ENCODE measurements at regions not wholly inside any gene's neighbourhood (a gene's known extent, or its start where the extent isn't known, plus 50 kb on each side); places are given as distances from the start of the nearest gene placed in this dataset.

GRCh38 chr1:238242181-238242580 lies 351.5 kb upstream of the ZP4 start:
- ATAC-seq (ENCODE audit: insufficient read depth, low read depth) = no peak
- Histone ChIP-seq H3K9me3 (ENCODE audit: insufficient read depth, low read length, severe bottlenecking) (no peaks in the 10 kb centered on the region), H3K4me2 (ENCODE audit: insufficient read depth, low read length) (no peak overlapping the region), H3K27me3 (ENCODE audit: insufficient read depth, low read length, poor library complexity) (no peaks in the 10 kb centered on the region), H3K79me2 (ENCODE audit: insufficient read depth, low read length) (no peaks in the 10 kb centered on the region), H3K4me3 (ENCODE audit: low read depth in 1 of 2, low read length in 2 of 2) (no peak overlapping the region), H3K36me3 (ENCODE audit: insufficient read depth, low read length) (no peaks in the 10 kb centered on the region), H3K27ac (ENCODE audit: low read length) (no peak overlapping the region), H3K9ac (ENCODE audit: low read depth, low read length) (no peak overlapping the region), H4K20me1 (ENCODE audit: insufficient read depth, low read length) (no peaks in the 10 kb centered on the region), H3K4me1 (ENCODE audit: insufficient read depth, low read length) (no peaks in the 10 kb centered on the region), H2AFZ (ENCODE audit: low read depth, low read length) (no peak overlapping the region)
- no peak for DNase-seq
- TF ChIP-seq EZH2 (IDR thresholded peaks at IDR 0.05; ENCODE audit: borderline replicate concordance, low read depth, low read length, severe bottlenecking) = no peak
- TF ChIP-seq CTCF (IDR thresholded peaks at IDR 0.05; ENCODE audit: borderline replicate concordance, extremely low read depth, low read length, poor library complexity, severe bottlenecking) = no peak

- Histone ChIP-seq H3K79me2 (ENCODE audit: insufficient read depth, low read length) (no peaks in the 10 kb centered on the region), H3K4me2 (ENCODE audit: insufficient read depth, low read length) (no peak overlapping the region), H3K36me3 (ENCODE audit: insufficient read depth, low read length) (no peaks in the 10 kb centered on the region), H4K20me1 (ENCODE audit: insufficient read depth, low read length) (no peaks in the 10 kb centered on the region), H3K4me3 (ENCODE audit: low read depth in 1 of 2, low read length in 2 of 2) (no peak overlapping the region), H3K9me3 (ENCODE audit: insufficient read depth, low read length, severe bottlenecking) (no peaks in the 10 kb centered on the region), H3K27me3 (ENCODE audit: insufficient read depth, low read length, poor library complexity) (no peaks in the 10 kb centered on the region), H2AFZ (ENCODE audit: low read depth, low read length) (no peak overlapping the region), H3K9ac (ENCODE audit: low read depth, low read length) (no peak overlapping the region), H3K4me1 (ENCODE audit: insufficient read depth, low read length) (no peaks in the 10 kb centered on the region), H3K27ac (ENCODE audit: low read length) (no peak overlapping the region)
- TF ChIP-seq CTCF (IDR thresholded peaks at IDR 0.05; ENCODE audit: borderline replicate concordance, extremely low read depth, low read length, poor library complexity, severe bottlenecking) (no peak), EZH2 (IDR thresholded peaks at IDR 0.05; ENCODE audit: borderline replicate concordance, low read depth, low read length, severe bottlenecking) (no peak)
- ATAC-seq (ENCODE audit: insufficient read depth, low read depth) = no peak
- DNase-seq = no peak
Observed at GRCh38 chr1:238241607-238242006, 350.9 kb upstream of the ZP4 start.

- DNase-seq (no peak), ATAC-seq (ENCODE audit: insufficient read depth, low read depth) (no peak)
- TF ChIP-seq CTCF (IDR thresholded peaks at IDR 0.05; ENCODE audit: borderline replicate concordance, extremely low read depth, low read length, poor library complexity, severe bottlenecking) = no peak
- no peak overlapping the region for H3K4me2 ChIP-seq (ENCODE audit: insufficient read depth, low read length)
- no peaks in the 10 kb centered on the region for H3K9me3 ChIP-seq (ENCODE audit: insufficient read depth, low read length, severe bottlenecking)
- H3K36me3 ChIP-seq (ENCODE audit: insufficient read depth, low read length) = no peaks in the 10 kb centered on the region
- no peak overlapping the region for H2AFZ ChIP-seq (ENCODE audit: low read depth, low read length)
- H3K4me1 ChIP-seq (ENCODE audit: insufficient read depth, low read length) = no peaks in the 10 kb centered on the region
- H3K27ac ChIP-seq (ENCODE audit: low read length) = no peak overlapping the region
- H4K20me1 ChIP-seq (ENCODE audit: insufficient read depth, low read length) = no peaks in the 10 kb centered on the region
- no peaks in the 10 kb centered on the region for H3K79me2 ChIP-seq (ENCODE audit: insufficient read depth, low read length)
- H3K4me3 ChIP-seq (ENCODE audit: low read depth in 1 of 2, low read length in 2 of 2) = no peak overlapping the region
- no peak overlapping the region for H3K9ac ChIP-seq (ENCODE audit: low read depth, low read length)
- H3K27me3 ChIP-seq (ENCODE audit: insufficient read depth, low read length, poor library complexity) = no peaks in the 10 kb centered on the region
Observed at GRCh38 chr1:238239343-238239742, 348.6 kb upstream of the ZP4 start.

GRCh38 chr1:238233966-238234365 lies 343.2 kb upstream of the ZP4 start:
- Histone ChIP-seq H3K4me3 (ENCODE audit: low read depth in 1 of 2, low read length in 2 of 2) (no peak overlapping the region), H4K20me1 (ENCODE audit: insufficient read depth, low read length) (no peaks in the 10 kb centered on the region), H3K79me2 (ENCODE audit: insufficient read depth, low read length) (no peaks in the 10 kb centered on the region), H3K4me1 (ENCODE audit: insufficient read depth, low read length) (no peaks in the 10 kb centered on the region), H3K4me2 (ENCODE audit: insufficient read depth, low read length) (no peak overlapping the region), H3K9me3 (ENCODE audit: insufficient read depth, low read length, severe bottlenecking) (no peaks in the 10 kb centered on the region), H3K36me3 (ENCODE audit: insufficient read depth, low read length) (no peaks in the 10 kb centered on the region), H3K27ac (ENCODE audit: low read length) (no peak overlapping the region), H3K27me3 (ENCODE audit: insufficient read depth, low read length, poor library complexity) (no peaks in the 10 kb centered on the region), H3K9ac (ENCODE audit: low read depth, low read length) (no peak overlapping the region), H2AFZ (ENCODE audit: low read depth, low read length) (no peak overlapping the region)
- DNase-seq (no peak), ATAC-seq (ENCODE audit: insufficient read depth, low read depth) (no peak)
- TF ChIP-seq EZH2 (IDR thresholded peaks at IDR 0.05; ENCODE audit: borderline replicate concordance, low read depth, low read length, severe bottlenecking) = no peak
- TF ChIP-seq CTCF (IDR thresholded peaks at IDR 0.05; ENCODE audit: borderline replicate concordance, extremely low read depth, low read length, poor library complexity, severe bottlenecking) = no peak

Measured in DND-41 (cell line).